ENCODE measurements at regions not wholly inside any gene's neighbourhood (a gene's known extent, or its start where the extent isn't known, plus 50 kb on each side); places are given as distances from the start of the nearest gene placed in this dataset.
A peak's percentile ranks its signal among the peaks of the same experiment; 100 is the strongest.

DNA sequence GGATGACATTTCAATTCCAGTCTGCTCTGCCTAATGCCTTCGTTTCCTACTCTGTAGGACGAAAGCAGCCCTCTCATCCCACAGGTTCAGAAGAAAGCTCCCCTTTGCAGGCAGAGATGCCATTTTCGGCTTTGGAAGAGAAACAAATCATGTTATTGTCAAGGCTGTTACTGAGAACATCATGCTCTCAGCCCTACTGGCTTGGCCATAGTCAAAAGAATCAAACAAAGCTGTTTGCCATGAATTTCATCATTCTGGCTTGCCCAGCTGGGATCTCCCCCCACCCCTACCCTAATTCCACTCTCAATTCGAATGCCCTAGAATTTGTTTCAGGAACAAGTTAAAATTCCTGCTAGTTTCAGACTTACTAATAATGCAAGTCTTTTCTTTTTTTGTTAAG is 162.3 kb upstream of the SERP2 start:
- intact Hi-C loops (cut with DNase I) = no loop called here

DNA sequence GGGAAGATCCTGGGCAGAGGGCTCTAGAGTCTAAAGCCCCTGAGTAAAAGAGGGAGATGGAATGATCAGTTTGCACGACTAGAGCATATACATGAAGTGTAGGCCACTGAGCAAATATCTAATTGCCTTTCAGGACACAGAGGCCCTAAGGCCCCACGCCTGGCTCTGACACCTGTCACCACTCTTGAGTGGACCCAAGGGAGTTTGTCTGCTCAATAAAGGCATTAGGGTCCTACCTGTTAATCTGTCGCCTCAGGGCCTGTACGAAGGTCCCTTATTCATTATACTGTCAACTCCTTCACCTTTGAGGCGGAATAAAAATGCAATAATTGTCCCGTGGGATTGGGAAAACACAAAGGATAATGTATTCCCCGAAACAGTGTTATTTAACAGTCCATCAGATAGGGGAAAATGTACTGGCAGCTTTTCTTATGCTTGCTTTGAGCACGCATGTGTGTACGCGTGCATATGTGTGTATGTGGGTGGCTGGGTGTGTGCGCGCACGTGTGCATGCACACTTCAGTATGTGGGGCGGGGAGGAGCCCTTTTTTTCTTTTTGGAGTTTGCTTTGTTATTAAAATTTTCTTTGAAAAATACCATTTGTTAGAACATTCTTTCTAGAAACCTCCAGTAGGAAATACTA is 161.8 kb upstream of the SERP2 start:
- Histone ChIP-seq H3K36me3 (no peaks in the 10 kb centered on the region), H3K9ac (ENCODE audit: low read depth in 2 of 2, low read length in 2 of 2) (no peak overlapping the region), H3K4me3 (no peak overlapping the region), H3K9me3 (no peaks in the 10 kb centered on the region), H3K4me1 (no peaks in the 10 kb centered on the region), H3K27ac (no peak overlapping the region), H3K27me3 (no peaks in the 10 kb centered on the region)
- intact Hi-C loops (cut with DNase I) = no loop called here
- DNase-seq = no peak
- TF ChIP-seq, protein P1, sequence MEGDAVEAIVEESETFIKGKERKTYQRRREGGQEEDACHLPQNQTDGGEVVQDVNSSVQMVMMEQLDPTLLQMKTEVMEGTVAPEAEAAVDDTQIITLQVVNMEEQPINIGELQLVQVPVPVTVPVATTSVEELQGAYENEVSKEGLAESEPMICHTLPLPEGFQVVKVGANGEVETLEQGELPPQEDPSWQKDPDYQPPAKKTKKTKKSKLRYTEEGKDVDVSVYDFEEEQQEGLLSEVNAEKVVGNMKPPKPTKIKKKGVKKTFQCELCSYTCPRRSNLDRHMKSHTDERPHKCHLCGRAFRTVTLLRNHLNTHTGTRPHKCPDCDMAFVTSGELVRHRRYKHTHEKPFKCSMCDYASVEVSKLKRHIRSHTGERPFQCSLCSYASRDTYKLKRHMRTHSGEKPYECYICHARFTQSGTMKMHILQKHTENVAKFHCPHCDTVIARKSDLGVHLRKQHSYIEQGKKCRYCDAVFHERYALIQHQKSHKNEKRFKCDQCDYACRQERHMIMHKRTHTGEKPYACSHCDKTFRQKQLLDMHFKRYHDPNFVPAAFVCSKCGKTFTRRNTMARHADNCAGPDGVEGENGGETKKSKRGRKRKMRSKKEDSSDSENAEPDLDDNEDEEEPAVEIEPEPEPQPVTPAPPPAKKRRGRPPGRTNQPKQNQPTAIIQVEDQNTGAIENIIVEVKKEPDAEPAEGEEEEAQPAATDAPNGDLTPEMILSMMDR (IDR thresholded peaks at IDR 0.05) = no peak

More for the DNA sequence above, 162.3 kb upstream of the SERP2 start:
- H3K9me3 ChIP-seq = no peaks in the 10 kb centered on the region
- no peaks in the 10 kb centered on the region for H3K27me3 ChIP-seq
- no peak overlapping the region for H3K27ac ChIP-seq
- no peaks in the 10 kb centered on the region for H3K4me1 ChIP-seq
- TF ChIP-seq, protein P1 (IDR thresholded peaks at IDR 0.05) = no peak
- no peak overlapping the region for H3K4me3 ChIP-seq
- no peak for DNase-seq
- no peaks in the 10 kb centered on the region for H3K36me3 ChIP-seq
- no peak overlapping the region for H3K9ac ChIP-seq (ENCODE audit: low read depth in 2 of 2, low read length in 2 of 2)

DNA sequence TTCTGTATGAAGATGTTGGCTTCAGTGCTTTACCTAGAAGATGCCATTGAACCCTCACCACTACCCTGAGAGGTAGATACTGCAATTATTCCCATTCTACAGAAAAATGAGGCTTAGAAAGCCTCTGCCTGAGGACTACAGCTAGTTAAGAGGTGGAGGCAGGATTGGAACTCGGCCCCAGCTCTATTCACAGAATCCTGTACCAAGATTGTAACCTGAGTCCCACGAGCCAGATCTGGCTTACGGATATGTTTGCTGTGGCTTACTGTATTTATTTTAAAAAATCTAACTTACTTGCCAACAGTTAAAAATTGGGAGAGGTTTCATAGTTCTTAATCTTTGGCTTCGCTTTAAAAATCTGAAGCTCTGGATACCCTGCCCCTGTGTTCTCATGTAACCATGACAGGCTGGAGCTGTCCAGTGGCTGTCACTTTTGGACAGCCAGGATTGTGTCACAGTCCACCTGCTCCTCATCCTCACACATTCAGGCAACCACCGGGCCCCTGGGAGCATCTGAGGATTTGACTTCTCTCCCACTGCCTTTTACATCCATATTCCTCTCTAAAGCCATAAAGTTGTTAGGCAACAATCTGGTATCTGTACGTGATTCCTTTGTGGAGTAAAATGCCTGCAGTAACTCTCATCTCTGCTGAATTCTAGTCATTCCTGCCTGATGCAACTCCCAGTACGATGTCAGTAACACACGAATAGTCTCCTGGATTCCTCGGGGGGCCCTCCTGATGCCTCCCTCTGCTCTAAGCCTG is 160.8 kb upstream of the SERP2 start:
- intact Hi-C loops (cut with DNase I) = no loop called here
- Histone ChIP-seq H3K4me3 (no peak overlapping the region), H3K36me3 (no peaks in the 10 kb centered on the region), H3K27me3 (no peaks in the 10 kb centered on the region), H3K27ac (no peak overlapping the region), H3K9ac (ENCODE audit: low read depth in 2 of 2, low read length in 2 of 2) (no peak overlapping the region), H3K4me1 (no peaks in the 10 kb centered on the region), H3K9me3 (no peaks in the 10 kb centered on the region)
- TF ChIP-seq, protein P1 (IDR thresholded peaks at IDR 0.05) = no peak
- no peak for DNase-seq

DNA sequence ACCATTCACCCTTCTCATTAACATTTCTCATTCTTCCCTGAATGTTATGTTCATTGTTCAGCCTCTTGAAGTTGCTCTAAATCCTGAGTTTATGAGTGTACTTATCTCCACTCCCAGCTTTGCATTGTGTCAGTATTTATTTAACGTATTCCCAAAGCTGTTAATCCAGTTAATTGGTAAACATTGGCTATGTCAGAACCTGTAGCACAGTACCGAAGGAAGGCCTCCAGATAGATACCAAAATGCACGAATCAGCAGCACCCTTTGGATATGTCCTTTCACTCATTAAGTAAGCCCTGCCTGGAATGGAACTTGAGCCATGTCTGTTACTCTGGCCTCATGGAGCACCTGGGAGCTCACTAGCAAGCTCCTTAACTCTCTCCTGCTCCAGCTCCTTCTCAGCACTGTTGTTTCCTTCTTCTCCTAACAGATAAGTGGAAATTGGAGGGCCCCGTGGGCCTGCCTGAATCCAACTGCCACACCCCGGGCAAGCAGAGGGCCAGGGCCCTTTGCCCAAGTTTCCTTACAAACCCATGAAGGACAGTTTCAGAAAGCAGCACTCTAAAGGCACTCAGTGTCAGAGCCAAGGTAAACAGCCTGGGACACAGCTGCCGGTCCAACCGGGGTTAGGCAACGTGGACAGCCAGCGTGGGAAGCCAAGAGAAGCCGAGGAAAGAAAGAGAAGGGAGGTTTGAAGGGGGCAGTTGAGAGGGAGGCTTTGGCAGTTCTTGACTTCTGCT is 155.0 kb upstream of the SERP2 start:
- no peaks in the 10 kb centered on the region for H3K36me3 ChIP-seq
- intact Hi-C loops (cut with DNase I) = no loop called here
- peak; percentile 60 for DNase-seq
- no peaks in the 10 kb centered on the region for H3K27me3 ChIP-seq
- H3K27ac ChIP-seq = peak overlapping the region; percentile 24
- H3K9ac ChIP-seq (ENCODE audit: low read depth in 2 of 2, low read length in 2 of 2) = peak overlapping the region in 1 of 2 donors; percentile 35
- TF ChIP-seq, protein P1 (IDR thresholded peaks at IDR 0.05) = no peak
- H3K4me3 ChIP-seq = no peak overlapping the region
- H3K4me1 ChIP-seq = no peaks in the 10 kb centered on the region
- H3K9me3 ChIP-seq = no peaks in the 10 kb centered on the region

DNA sequence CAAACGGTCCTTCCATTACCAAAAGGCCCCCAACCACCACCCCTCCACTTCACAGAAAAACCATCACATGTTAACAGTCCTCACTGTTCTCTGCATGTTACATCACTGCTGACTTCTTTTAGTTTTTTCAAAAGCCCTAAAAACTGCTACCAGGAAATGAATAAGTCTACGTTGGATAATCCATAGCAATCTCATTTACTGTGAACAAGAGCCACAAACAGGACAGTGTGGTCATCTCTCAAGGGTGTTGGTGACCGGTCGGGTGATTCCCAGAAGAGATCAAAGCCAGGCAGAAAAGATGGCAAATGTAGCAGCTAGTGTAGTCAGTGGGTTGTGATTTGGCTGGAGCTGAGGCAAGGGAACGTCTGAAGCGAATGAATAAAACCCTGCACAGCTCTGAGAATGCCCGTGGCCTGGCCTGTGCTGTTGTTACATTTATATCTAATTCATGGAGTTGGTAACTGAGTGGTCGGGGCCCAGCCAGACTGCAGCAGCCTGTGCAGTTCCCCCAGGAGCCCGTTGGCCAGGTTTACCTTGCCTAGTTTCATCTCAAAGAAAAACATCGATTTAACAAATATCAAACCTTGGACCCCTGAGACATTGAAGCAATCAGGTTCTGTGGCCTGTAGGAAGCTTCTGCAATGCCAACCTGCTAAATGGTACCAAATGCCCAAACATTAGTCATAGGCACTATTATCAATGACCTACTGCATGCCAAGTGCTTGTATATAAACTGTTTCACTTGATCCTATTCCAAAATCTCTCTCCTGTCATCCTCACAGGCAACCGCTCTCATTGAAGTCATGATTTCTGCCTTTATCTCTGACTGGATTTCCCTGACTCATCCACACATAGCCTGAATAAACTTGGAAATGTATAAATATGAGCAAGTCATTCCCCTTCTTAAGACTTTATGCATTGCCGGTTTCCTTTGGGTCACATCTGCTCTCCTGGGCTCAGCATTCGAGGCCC is 153.8 kb upstream of the SERP2 start:
- H3K9me3 ChIP-seq = no peaks in the 10 kb centered on the region
- H3K27me3 ChIP-seq = no peaks in the 10 kb centered on the region
- no peak overlapping the region for H3K27ac ChIP-seq
- no peak overlapping the region for H3K4me3 ChIP-seq
- intact Hi-C loops (cut with DNase I) = no loop called here
- DNase-seq = no peak
- no peaks in the 10 kb centered on the region for H3K36me3 ChIP-seq
- TF ChIP-seq, protein P1 (IDR thresholded peaks at IDR 0.05) = no peak
- H3K4me1 ChIP-seq = no peaks in the 10 kb centered on the region
- H3K9ac ChIP-seq (ENCODE audit: low read depth in 2 of 2, low read length in 2 of 2) = no peak overlapping the region
